K562 (cell line): ENCODE measurements at regions not wholly inside any gene's neighbourhood (a gene's known extent, or its start where the extent isn't known, plus 50 kb on each side); places are given as distances from the start of the nearest gene placed in this dataset.
"Not testable (repeated sequence)": the region's sequence is repeated elsewhere in the genome, so short reads cannot be mapped to it uniquely, and the experiment has no call there.

ENCODE experiments used
- CEBPB ChIP-seq: fragments of 450-650 bp; IDR thresholded peaks from 2 replicates; pipeline ENCODE4 v1.6.1; 2016; ENCODE audit warnings: missing genetic modification characterization, missing compliant biosample characterization
- CHCHD3 ChIP-seq: fragments of 250-450 bp; sonication (Bioruptor Pico); IDR thresholded peaks from 2 replicates; pipeline ENCODE4 v2.1.2; 2022; ENCODE audit warnings: mild to moderate bottlenecking
- FOXJ3 ChIP-seq: sonication (generic); formaldehyde crosslinking; IDR thresholded peaks from 2 replicates; pipeline ENCODE4 v1.4.0; 2020; ENCODE audit warnings: mild to moderate bottlenecking, missing genetic modification reagents
- HNRNPK ChIP-seq: fragments of 200-400 bp; formaldehyde crosslinking; IDR thresholded peaks from one replicate; pipeline ENCODE4 v1.6.1; 2018; ENCODE audit warnings: mild to moderate bottlenecking, low read depth, low read length; ENCODE audit not compliant: poor library complexity, severe bottlenecking
- KDM5B ChIP-seq: fragments of 200-600 bp; sonication (generic); IDR thresholded peaks from 2 replicates; pipeline ENCODE4 v1.6.1; 2012; ENCODE audit warnings: low read depth, mild to moderate bottlenecking, moderate library complexity, low read length, control low read depth, inconsistent platforms; ENCODE audit not compliant: insufficient replicate concordance
- MEF2D ChIP-seq: conservative IDR thresholded peaks from 2 replicates; pipeline ENCODE4 v1.6.1; 2016; ENCODE audit warnings: low read depth, missing genetic modification characterization, missing compliant biosample characterization
- PHB2 ChIP-seq: fragments of 450-650 bp; IDR thresholded peaks from 2 replicates; pipeline ENCODE4 v1.6.1; 2017; ENCODE audit warnings: low read depth
- SMARCA4 ChIP-seq: fragments of 450-650 bp; IDR thresholded peaks from 2 replicates; pipeline ENCODE4 v1.6.1; 2016
- SMC3 ChIP-seq: conservative IDR thresholded peaks from 2 replicates; pipeline ENCODE4 v1.6.1; 2011; ENCODE audit warnings: low read depth, low read length, improper control_type of control experiment; ENCODE audit not compliant: insufficient read depth
- STAT5B ChIP-seq: fragments of 250-450 bp; sonication (Bioruptor Pico); IDR thresholded peaks from 2 replicates; pipeline ENCODE4 v1.8.0; 2021; ENCODE audit warnings: mild to moderate bottlenecking, inconsistent platforms
- ZNF124 ChIP-seq: sonication (generic); formaldehyde crosslinking; IDR thresholded peaks from 2 replicates; pipeline ENCODE4 v1.8.1; 2022; ENCODE audit warnings: missing genetic modification reagents
- TF ChIP-seq, protein P1 (sequence below): fragments of 250-450 bp; sonication (Bioruptor Pico); IDR thresholded peaks from 2 replicates; pipeline ENCODE4 v1.8.0; 2021; ENCODE audit warnings: moderate library complexity, mild to moderate bottlenecking, inconsistent platforms
- TF ChIP-seq, protein P2 (sequence below): fragments of 450-650 bp; IDR thresholded peaks from 2 replicates; pipeline ENCODE4 v1.6.1; 2016; ENCODE audit warnings: missing biosample characterization, missing genetic modification characterization
- TF ChIP-seq, protein P3 (sequence below): sonication (generic); formaldehyde crosslinking; IDR thresholded peaks from 2 replicates; pipeline ENCODE4 v1.8.0; 2022; ENCODE audit warnings: mild to moderate bottlenecking, missing genetic modification reagents, borderline replicate concordance

DNA sequence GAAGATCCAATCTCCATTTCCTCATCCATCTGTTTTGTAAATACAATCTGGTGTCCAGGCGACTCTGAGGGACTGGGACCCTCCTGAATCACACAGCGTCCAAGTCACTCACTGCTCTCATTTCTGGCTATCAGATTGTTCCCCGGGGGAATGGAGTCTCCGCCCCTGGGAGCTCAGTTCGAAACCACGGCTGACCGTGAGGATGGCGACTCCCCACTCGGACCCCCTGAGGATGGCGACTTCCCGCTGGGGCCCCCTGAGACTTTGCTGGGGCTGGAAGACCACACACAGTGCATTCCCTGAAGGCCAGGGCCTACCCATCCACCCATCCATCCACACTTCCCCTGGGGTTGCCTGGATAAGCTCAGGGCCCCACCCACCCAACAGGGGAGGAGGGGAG lies 360.5 kb downstream of the BCL2L11 start:
- TF ChIP-seq CHCHD3 (CRISPR knock-in tag); FOXJ3 (CRISPR knock-in tag); SMARCA4; KDM5B; CEBPB (tag); SMC3; PHB2; ZNF124; MEF2D (tag); STAT5B (CRISPR knock-in tag); HNRNPK: not testable (repeated sequence)
- TF ChIP-seq, protein P1, sequence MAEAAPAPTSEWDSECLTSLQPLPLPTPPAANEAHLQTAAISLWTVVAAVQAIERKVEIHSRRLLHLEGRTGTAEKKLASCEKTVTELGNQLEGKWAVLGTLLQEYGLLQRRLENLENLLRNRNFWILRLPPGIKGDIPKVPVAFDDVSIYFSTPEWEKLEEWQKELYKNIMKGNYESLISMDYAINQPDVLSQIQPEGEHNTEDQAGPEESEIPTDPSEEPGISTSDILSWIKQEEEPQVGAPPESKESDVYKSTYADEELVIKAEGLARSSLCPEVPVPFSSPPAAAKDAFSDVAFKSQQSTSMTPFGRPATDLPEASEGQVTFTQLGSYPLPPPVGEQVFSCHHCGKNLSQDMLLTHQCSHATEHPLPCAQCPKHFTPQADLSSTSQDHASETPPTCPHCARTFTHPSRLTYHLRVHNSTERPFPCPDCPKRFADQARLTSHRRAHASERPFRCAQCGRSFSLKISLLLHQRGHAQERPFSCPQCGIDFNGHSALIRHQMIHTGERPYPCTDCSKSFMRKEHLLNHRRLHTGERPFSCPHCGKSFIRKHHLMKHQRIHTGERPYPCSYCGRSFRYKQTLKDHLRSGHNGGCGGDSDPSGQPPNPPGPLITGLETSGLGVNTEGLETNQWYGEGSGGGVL (CRISPR knock-in tag): not testable (repeated sequence)
- TF ChIP-seq, protein P2, sequence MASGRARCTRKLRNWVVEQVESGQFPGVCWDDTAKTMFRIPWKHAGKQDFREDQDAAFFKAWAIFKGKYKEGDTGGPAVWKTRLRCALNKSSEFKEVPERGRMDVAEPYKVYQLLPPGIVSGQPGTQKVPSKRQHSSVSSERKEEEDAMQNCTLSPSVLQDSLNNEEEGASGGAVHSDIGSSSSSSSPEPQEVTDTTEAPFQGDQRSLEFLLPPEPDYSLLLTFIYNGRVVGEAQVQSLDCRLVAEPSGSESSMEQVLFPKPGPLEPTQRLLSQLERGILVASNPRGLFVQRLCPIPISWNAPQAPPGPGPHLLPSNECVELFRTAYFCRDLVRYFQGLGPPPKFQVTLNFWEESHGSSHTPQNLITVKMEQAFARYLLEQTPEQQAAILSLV (tag): not testable (repeated sequence)
- TF ChIP-seq, protein P3, sequence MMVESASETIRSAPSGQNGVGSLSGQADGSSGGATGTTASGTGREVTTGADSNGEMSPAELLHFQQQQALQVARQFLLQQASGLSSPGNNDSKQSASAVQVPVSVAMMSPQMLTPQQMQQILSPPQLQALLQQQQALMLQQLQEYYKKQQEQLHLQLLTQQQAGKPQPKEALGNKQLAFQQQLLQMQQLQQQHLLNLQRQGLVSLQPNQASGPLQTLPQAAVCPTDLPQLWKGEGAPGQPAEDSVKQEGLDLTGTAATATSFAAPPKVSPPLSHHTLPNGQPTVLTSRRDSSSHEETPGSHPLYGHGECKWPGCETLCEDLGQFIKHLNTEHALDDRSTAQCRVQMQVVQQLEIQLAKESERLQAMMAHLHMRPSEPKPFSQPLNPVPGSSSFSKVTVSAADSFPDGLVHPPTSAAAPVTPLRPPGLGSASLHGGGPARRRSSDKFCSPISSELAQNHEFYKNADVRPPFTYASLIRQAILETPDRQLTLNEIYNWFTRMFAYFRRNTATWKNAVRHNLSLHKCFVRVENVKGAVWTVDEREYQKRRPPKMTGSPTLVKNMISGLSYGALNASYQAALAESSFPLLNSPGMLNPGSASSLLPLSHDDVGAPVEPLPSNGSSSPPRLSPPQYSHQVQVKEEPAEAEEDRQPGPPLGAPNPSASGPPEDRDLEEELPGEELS (CRISPR knock-in tag): not testable (repeated sequence)
